H9 (cell line): ENCODE measurements at regions not wholly inside any gene's neighbourhood (a gene's known extent, or its start where the extent isn't known, plus 50 kb on each side); places are given as distances from the start of the nearest gene placed in this dataset.
A peak's percentile ranks its signal among the peaks of the same experiment; 100 is the strongest.

ENCODE experiments used
- DNase-seq: peaks from one replicate; pipeline ENCODE4 v3.0.0-alpha.2; 2017
- H2AFZ ChIP-seq: one replicate; pipeline ENCODE4 v1.6.1; 2013; ENCODE audit warnings: mild to moderate bottlenecking, low read length, control low read depth, moderate library complexity
- H2AK5ac ChIP-seq: 2 replicates; pipeline ENCODE4 v1.6.1; 2013; ENCODE audit warnings: low read length, control low read depth, mixed read lengths; ENCODE audit not compliant: insufficient read length
- H2BK120ac ChIP-seq: one replicate; pipeline ENCODE4 v1.6.1; 2013; ENCODE audit warnings: low read depth, mild to moderate bottlenecking, low read length, control low read depth, inconsistent platforms; ENCODE audit not compliant: poor library complexity, severe bottlenecking
- H2BK12ac ChIP-seq: 2 replicates; pipeline ENCODE4 v1.6.1; 2013; ENCODE audit warnings: low read length, control low read depth, mixed read lengths, low read depth; ENCODE audit not compliant: insufficient read length
- H2BK15ac ChIP-seq: 2 replicates; pipeline ENCODE4 v1.6.1; 2013; ENCODE audit warnings: low read depth, low read length, control low read depth
- H2BK20ac ChIP-seq: one replicate; pipeline ENCODE4 v1.6.1; 2013; ENCODE audit warnings: low read depth, mild to moderate bottlenecking, low read length, control low read depth, inconsistent platforms; ENCODE audit not compliant: poor library complexity, severe bottlenecking
- H2BK5ac ChIP-seq: 2 replicates; pipeline ENCODE4 v1.6.1; 2013; ENCODE audit warnings: low read length, control low read depth, mixed read lengths; ENCODE audit not compliant: insufficient read length
- H3K14ac ChIP-seq: 2 replicates; pipeline ENCODE4 v1.6.1; 2013; ENCODE audit warnings: low read length, control low read depth; ENCODE audit not compliant: insufficient read depth
- H3K18ac ChIP-seq: 2 replicates; pipeline ENCODE4 v1.6.1; 2013; ENCODE audit warnings: low read depth, mild to moderate bottlenecking, mixed read lengths, low read length, control low read depth; ENCODE audit not compliant: insufficient read length
- H3K23ac ChIP-seq: 2 replicates; pipeline ENCODE4 v1.6.1; 2013; ENCODE audit warnings: low read length, control low read depth, mixed read lengths, low read depth; ENCODE audit not compliant: insufficient read length
- H3K23me2 ChIP-seq: 2 replicates; pipeline ENCODE4 v1.6.1; 2013; ENCODE audit warnings: low read depth, mild to moderate bottlenecking, mixed read lengths, low read length, control low read depth; ENCODE audit not compliant: insufficient read length, poor library complexity, severe bottlenecking
- H3K27ac ChIP-seq: 2 replicates; pipeline ENCODE4 v1.5.1; 2013; ENCODE audit warnings: low read length, control low read depth, mixed read lengths, low read depth; ENCODE audit not compliant: insufficient read length
- H3K27me3 ChIP-seq: 2 replicates; pipeline ENCODE4 v1.6.1; 2013; ENCODE audit warnings: low read length, control low read depth, inconsistent platforms; ENCODE audit not compliant: insufficient read depth
- H3K4ac ChIP-seq: 2 replicates; pipeline ENCODE4 v1.6.1; 2013; ENCODE audit warnings: low read depth, mild to moderate bottlenecking, control low read depth, inconsistent platforms, low read length, moderate library complexity
- H3K4me1 ChIP-seq: 2 replicates; pipeline ENCODE4 v1.6.1; 2013; ENCODE audit warnings: low read length, control low read depth, inconsistent platforms; ENCODE audit not compliant: insufficient read depth
- H3K4me2 ChIP-seq: 2 replicates; pipeline ENCODE4 v1.6.1; 2013; ENCODE audit warnings: low read length, control low read depth, mixed read lengths; ENCODE audit not compliant: insufficient read length, insufficient read depth
- H3K56ac ChIP-seq: 2 replicates; pipeline ENCODE4 v1.6.1; 2013; ENCODE audit warnings: low read depth, mild to moderate bottlenecking, mixed read lengths, low read length, control low read depth; ENCODE audit not compliant: insufficient read length
- H3K79me1 ChIP-seq: 2 replicates; pipeline ENCODE4 v1.6.1; 2013; ENCODE audit warnings: low read depth, mild to moderate bottlenecking, moderate library complexity, low read length, control low read depth, inconsistent platforms; ENCODE audit not compliant: insufficient read depth, poor library complexity, severe bottlenecking
- H3K79me2 ChIP-seq: 2 replicates; pipeline ENCODE4 v1.6.1; 2013; ENCODE audit warnings: low read length, control low read depth, inconsistent platforms; ENCODE audit not compliant: insufficient read depth
- H3K9ac ChIP-seq: 2 replicates; pipeline ENCODE4 v1.6.1; 2013; ENCODE audit warnings: low read length, control low read depth, mixed read lengths; ENCODE audit not compliant: insufficient read length; ENCODE audit errors: extremely low read depth
- H3K9me3 ChIP-seq: one replicate; pipeline ENCODE4 v1.6.1; 2013; ENCODE audit warnings: low read depth, low read length, inconsistent platforms; ENCODE audit not compliant: control insufficient read depth
- H3T11ph ChIP-seq: one replicate; pipeline ENCODE4 v1.6.1; 2013; ENCODE audit warnings: mild to moderate bottlenecking, low read length, control low read depth, inconsistent platforms
- H4K20me1 ChIP-seq: one replicate; pipeline ENCODE4 v1.6.1; 2013; ENCODE audit not compliant: control insufficient read depth, insufficient read length, insufficient read depth
- H4K5ac ChIP-seq: 2 replicates; pipeline ENCODE4 v1.6.1; 2013; ENCODE audit warnings: low read depth, mild to moderate bottlenecking, mixed read lengths, low read length, control low read depth; ENCODE audit not compliant: insufficient read length
- H4K8ac ChIP-seq: replicated peaks from 2 replicates; pipeline ENCODE4 v1.6.1; 2013; ENCODE audit warnings: low read length, control low read depth, mixed read lengths, low read depth; ENCODE audit not compliant: insufficient read length
- H4K91ac ChIP-seq: 2 replicates; pipeline ENCODE4 v1.6.1; 2013; ENCODE audit warnings: low read depth, mild to moderate bottlenecking, moderate library complexity, mixed read lengths, low read length, control low read depth; ENCODE audit not compliant: insufficient read length
- H3K27ac Mint-ChIP-seq, 3 experiments: 2 replicates in 2 of 3; 3 replicates in 1 of 3; pipeline ENCODE4 v1.8.0; 2020 to 2021; ENCODE audit warnings: mixed read lengths in 3 of 3, mild to moderate bottlenecking in 1 of 3, moderate library complexity in 1 of 3
- H3K27me3 Mint-ChIP-seq: 2 replicates; pipeline ENCODE4 v1.8.0; 2021; ENCODE audit warnings: low read depth, mild to moderate bottlenecking, moderate library complexity, mixed read lengths
- H3K36me3 Mint-ChIP-seq, 3 experiments: 2 replicates in 2 of 3; 3 replicates in 1 of 3; pipeline ENCODE4 v1.8.0; 2020 to 2021; ENCODE audit warnings: low read depth in 3 of 3, mixed read lengths in 3 of 3; ENCODE audit not compliant: insufficient read depth in 1 of 3
- H3K4me1 Mint-ChIP-seq, 2 experiments: 2 replicates each; pipeline ENCODE4 v1.8.0; 2020; ENCODE audit warnings: mixed read lengths in 2 of 2
- H3K4me3 Mint-ChIP-seq, 2 experiments: 2 replicates in 1 of 2; 3 replicates in 1 of 2; pipeline ENCODE4 v1.8.0; 2020 to 2021; ENCODE audit warnings: mild to moderate bottlenecking in 2 of 2, mixed read lengths in 2 of 2, moderate library complexity in 1 of 2
- H3K9me3 Mint-ChIP-seq, 2 experiments: 2 replicates in 1 of 2; 3 replicates in 1 of 2; pipeline ENCODE4 v1.8.0; 2020; ENCODE audit warnings: mild to moderate bottlenecking in 2 of 2, mixed read lengths in 2 of 2, moderate library complexity in 1 of 2
- WGBS: extraction: QIAGEN DNeasy Blood & Tissue Kit; methylation state at CpG from one replicate; pipeline ENCODE4 v1.1.7; 2013; ENCODE audit warnings: missing lambda C conversion rate, low lambda C conversion rate, mixed read lengths; ENCODE audit not compliant: insufficient read length; ENCODE audit errors: extremely low coverage; 5-methylcytosine and 5-hydroxymethylcytosine counted together
- TF ChIP-seq, protein P1 (sequence below): fragments of 200-600 bp; sonication (generic); conservative IDR thresholded peaks from 3 replicates; pipeline ENCODE4 v1.8.0; 2021; ENCODE audit warnings: antibody characterized with exemption, mild to moderate bottlenecking

- no peak overlapping the region for H3T11ph ChIP-seq
- H3K36me3 Mint-ChIP-seq: 0 out of 7 replicates have a peak, but pooled peaks cover 0 to 4% (median 0%) of the 10 kb centered on the region in 3 experiments
- TF ChIP-seq, protein P1, sequence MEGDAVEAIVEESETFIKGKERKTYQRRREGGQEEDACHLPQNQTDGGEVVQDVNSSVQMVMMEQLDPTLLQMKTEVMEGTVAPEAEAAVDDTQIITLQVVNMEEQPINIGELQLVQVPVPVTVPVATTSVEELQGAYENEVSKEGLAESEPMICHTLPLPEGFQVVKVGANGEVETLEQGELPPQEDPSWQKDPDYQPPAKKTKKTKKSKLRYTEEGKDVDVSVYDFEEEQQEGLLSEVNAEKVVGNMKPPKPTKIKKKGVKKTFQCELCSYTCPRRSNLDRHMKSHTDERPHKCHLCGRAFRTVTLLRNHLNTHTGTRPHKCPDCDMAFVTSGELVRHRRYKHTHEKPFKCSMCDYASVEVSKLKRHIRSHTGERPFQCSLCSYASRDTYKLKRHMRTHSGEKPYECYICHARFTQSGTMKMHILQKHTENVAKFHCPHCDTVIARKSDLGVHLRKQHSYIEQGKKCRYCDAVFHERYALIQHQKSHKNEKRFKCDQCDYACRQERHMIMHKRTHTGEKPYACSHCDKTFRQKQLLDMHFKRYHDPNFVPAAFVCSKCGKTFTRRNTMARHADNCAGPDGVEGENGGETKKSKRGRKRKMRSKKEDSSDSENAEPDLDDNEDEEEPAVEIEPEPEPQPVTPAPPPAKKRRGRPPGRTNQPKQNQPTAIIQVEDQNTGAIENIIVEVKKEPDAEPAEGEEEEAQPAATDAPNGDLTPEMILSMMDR: no peak
Observed at GRCh38 chr20:52011093-52011492, 180.5 kb downstream of the ZFP64 start.

More at GRCh38 chr20:52011093-52011492, 180.5 kb downstream of the ZFP64 start:
- Histone ChIP-seq H3K27ac (no peak overlapping the region), H2AK5ac (no peak overlapping the region), H4K5ac (no peak overlapping the region), H2BK12ac (no peak overlapping the region), H3K4me1 (no peaks in the 10 kb centered on the region), H2AFZ (no peak overlapping the region), H3K27me3 (no peaks in the 10 kb centered on the region), H4K91ac (no peak overlapping the region), H4K20me1 (no peaks in the 10 kb centered on the region), H3K18ac (no peak overlapping the region), H3K79me2 (no peaks in the 10 kb centered on the region), H2BK120ac (no peak overlapping the region), H3K4me2 (no peak overlapping the region), H2BK15ac (no peak overlapping the region), H3K79me1 (no peaks in the 10 kb centered on the region), H3K23ac (no peak overlapping the region), H3K56ac (no peak overlapping the region), H2BK5ac (no peak overlapping the region), H4K8ac (no peak overlapping the region), H3K9me3 (no peaks in the 10 kb centered on the region), H3K4ac (no peak overlapping the region), H3K14ac (no peak overlapping the region), H3K23me2 (no peaks in the 10 kb centered on the region), H3K9ac (no peak overlapping the region), H2BK20ac (no peak overlapping the region)
- H3K9me3 Mint-ChIP-seq: no peaks in the 10 kb centered on the region; a peak in 1 of 5 replicates
- DNase-seq: no peak
- H3K27ac Mint-ChIP-seq: peak overlapping the region in 1 of 3 experiments; percentile 88; a peak in 1 of 7 replicates
- WGBS: no CpG with 5 or more reads among the region's 3 CpGs
- H3K27me3 Mint-ChIP-seq: no peaks in the 10 kb centered on the region
- H3K4me1 Mint-ChIP-seq: peaks cover 24 to 29% of the 10 kb centered on the region in 2 experiments
- no peak overlapping the region for H3K4me3 Mint-ChIP-seq
